ENCODE measurements at regions not wholly inside any gene's neighbourhood (a gene's known extent, or its start where the extent isn't known, plus 50 kb on each side); places are given as distances from the start of the nearest gene placed in this dataset.

DNA sequence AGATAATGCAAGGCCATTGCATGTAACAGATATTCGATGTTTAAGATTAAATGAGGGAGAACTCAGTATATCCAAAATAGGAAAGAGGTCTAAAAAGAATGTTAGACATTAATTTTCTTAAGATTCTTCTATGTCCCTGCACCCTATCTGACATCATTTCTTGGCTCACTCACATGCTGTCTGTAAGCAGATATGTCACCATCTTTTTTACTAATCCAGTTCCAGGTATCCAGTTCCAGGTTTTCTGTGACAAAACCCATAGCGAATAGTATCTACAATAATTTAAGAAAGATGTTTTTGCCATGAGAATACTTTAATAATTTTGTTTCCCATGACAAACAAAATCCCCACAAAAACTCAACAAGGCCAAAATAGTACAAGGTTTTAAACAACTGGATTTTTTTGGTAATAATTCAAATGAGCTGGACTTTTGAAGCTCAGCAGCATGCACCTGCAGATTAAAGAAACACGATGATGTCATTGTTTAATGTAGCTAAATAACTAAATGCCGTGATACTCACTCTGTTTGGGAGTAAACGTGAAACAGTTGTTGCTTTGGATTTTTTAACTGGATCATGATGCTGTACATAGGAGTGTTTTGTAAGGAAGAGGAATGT, 867.6 kb downstream of the EPHA3 start:
- no peak for TF ChIP-seq TAF1 (IDR thresholded peaks at IDR 0.05; ENCODE audit: borderline replicate concordance, low read depth, low read length)
- DNase-seq (ENCODE audit: insufficient read length) = no peak
- no peak for FAIRE-seq

DNA sequence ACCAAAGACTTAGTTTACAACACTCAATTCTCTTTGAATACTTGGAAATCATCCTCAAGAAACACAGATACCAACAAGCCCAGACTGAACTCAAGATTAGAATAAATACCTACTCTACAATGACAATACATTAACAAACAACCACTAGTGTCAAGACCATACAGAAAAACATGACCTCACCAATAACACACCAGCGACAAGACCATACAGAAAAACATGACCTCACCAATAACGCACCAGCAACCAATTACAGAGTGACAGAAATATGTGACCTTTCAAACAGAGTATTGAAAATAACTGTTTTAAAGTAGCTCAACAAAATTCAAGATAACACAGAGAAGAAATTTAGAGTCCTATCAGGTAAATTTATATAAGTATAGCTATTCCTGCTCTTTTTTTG, 876.0 kb downstream of the EPHA3 start:
- DNase-seq (ENCODE audit: insufficient read length) (no peak), FAIRE-seq (no peak)
- TF ChIP-seq POLR2A (IDR thresholded peaks at IDR 0.05; ENCODE audit: low read depth, low read length) = no peak

DNA sequence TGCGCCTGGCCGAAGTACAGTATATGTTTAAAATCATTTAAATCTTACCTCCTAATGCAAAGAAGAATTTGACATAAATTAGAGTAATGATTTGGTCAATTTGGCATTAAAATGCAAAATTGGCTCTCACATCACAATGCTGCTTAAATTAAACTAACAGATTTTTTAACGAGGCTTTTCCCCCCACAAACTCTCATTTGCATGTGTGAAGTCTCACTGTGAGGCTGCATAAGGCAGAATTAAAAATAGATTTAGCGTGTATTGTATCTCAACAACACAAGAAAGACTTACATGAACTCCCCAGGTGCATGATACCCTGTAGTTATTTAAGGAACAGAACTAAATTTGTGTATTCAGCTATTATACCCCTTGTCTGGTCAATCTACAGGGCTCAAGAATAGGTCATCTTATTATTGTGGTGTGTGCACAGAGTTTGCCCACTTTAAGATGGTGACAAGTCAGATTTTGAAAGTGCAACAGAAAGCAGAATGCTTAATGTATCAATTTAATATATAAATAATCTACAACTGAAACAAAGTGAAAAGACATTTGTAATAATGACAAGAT, 897.9 kb downstream of the EPHA3 start:
- FAIRE-seq (no peak), DNase-seq (ENCODE audit: insufficient read length) (no peak)
- TF ChIP-seq POLR2AphosphoS5 (IDR thresholded peaks at IDR 0.05; ENCODE audit: low read depth, low read length) = no peak
- TF ChIP-seq POLR2A (IDR thresholded peaks at IDR 0.05; ENCODE audit: low read depth, low read length) = no peak
- no peak for TF ChIP-seq TAF1 (IDR thresholded peaks at IDR 0.05; ENCODE audit: borderline replicate concordance, low read depth, low read length)

DNA sequence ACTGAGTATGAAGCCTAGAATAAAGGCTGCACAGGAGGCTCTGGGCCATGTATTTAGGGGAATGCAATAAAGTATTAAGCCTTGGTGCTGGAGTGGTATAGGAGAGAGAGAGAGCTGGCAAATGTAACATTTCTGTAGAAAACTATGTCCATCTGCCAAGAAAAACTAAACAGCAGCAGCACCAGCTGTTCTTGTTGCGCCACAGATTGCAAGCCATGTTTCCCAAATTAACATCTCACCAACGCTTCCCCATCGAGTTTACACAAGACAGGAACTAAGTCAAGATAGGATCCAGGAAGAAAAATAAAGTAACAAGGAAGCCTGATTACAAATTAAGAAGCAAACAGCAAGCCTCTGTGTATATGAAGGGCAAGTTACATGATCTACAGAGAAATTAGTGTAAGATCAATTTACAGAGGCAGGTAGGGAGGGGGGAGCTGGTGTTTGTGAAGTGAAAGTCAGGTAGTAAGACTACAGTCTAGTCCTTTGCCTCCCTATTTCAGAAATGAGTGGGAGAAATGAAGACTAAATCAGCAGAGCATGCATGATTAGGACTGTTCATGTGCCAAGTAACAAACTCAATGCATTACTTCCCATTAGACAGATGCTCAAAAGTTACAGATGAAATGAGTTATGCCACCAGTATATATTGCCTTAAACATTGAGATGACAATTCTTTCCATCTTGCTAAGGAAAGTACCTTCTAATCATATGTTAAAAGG, 900.5 kb downstream of the EPHA3 start:
- no peak for DNase-seq (ENCODE audit: insufficient read length)
- no peak for TF ChIP-seq TAF1 (IDR thresholded peaks at IDR 0.05; ENCODE audit: borderline replicate concordance, low read depth, low read length)
- TF ChIP-seq POLR2AphosphoS5 (IDR thresholded peaks at IDR 0.05; ENCODE audit: low read depth, low read length) = no peak
- no peak for TF ChIP-seq POLR2A (IDR thresholded peaks at IDR 0.05; ENCODE audit: low read depth, low read length)
- FAIRE-seq = no peak

DNA sequence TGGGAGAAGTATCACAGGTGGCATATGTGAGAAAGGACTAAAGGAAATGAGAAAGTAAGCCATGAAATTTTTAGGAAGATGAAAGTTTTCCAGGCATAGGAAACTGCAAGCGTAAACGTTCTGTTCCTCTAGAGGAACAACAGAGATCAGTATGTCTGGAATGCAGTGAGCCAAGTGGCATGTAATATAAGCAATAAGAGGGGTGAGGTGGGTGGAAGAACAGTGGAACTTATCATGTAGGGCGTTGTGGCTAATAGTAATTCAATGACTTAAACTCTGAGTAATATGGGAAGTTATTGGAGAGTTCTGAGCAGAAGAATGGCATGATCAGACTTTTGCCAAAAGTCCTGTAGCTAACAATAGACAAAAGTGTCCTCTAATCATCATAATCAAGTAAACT, 902.9 kb downstream of the EPHA3 start:
- no peak for FAIRE-seq
- DNase-seq (ENCODE audit: insufficient read length) = no peak
- no peak for TF ChIP-seq TAF1 (IDR thresholded peaks at IDR 0.05; ENCODE audit: borderline replicate concordance, low read depth, low read length)
- no peak for TF ChIP-seq POLR2A (IDR thresholded peaks at IDR 0.05; ENCODE audit: low read depth, low read length)
- no peak for TF ChIP-seq POLR2AphosphoS5 (IDR thresholded peaks at IDR 0.05; ENCODE audit: low read depth, low read length)

DNA sequence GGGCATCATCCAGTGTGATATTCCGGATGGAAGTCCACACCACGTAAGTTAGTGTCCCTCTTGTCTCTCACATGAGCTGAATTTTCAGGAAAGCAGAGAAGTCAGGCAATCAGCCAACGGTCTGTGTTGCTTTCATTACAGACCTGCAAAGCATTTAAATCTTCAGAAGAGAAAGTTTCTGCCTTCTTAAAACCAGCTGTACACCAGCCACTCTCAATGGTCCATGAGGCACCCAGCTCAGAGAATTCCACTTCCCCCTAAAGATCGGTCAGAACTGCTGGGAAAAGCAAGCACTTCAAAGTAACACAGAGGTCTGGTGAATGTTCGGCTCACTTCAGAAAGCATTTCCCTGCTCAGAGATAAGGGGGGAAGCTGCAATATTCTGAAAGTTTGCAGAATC, 903.7 kb downstream of the EPHA3 start:
- TF ChIP-seq TAF1 (IDR thresholded peaks at IDR 0.05; ENCODE audit: borderline replicate concordance, low read depth, low read length) (no peak), POLR2AphosphoS5 (IDR thresholded peaks at IDR 0.05; ENCODE audit: low read depth, low read length) (no peak), POLR2A (IDR thresholded peaks at IDR 0.05; ENCODE audit: low read depth, low read length) (no peak)
- DNase-seq (ENCODE audit: insufficient read length) (no peak), FAIRE-seq (no peak)

DNA sequence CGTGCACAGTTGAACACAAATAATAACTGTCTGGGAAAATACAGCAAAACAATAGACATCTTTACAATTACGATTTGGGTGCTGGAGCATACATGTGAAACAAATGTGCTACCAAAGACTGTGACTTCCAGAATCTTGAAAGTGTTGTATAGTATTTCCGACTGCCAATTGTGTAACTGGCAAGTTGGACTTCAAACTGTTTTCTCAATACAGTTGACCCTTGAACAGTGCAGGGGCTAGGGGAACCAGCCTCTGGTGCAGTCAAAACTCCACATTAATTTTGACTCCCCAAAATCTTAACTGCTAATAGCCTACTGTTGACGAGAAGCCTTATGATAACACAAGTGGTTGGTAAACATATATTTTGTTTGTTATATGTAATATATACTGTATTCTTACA, 904.2 kb downstream of the EPHA3 start:
- no peak for DNase-seq (ENCODE audit: insufficient read length)
- no peak for FAIRE-seq
- TF ChIP-seq TAF1 (IDR thresholded peaks at IDR 0.05; ENCODE audit: borderline replicate concordance, low read depth, low read length) = no peak
- no peak for TF ChIP-seq POLR2A (IDR thresholded peaks at IDR 0.05; ENCODE audit: low read depth, low read length)
- TF ChIP-seq POLR2AphosphoS5 (IDR thresholded peaks at IDR 0.05; ENCODE audit: low read depth, low read length) = no peak

DNA sequence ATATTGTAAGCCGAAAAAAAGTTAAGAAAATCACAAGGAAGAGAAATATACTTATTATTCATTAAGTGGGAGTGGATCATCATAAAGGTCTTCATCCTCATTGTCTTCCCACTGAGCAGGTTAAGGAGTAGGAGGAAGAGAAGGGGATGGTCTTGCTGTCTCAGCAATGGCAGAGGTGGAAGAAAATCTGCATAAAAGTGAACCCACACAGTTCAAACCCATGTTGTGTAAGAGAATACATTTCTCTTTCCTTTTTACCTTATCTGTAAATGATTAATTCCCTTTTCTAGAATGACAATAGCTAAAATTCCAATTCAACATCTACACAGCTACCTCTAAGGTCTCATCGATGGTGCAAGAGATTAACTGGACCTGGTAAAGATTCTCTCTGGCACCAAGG, 904.6 kb downstream of the EPHA3 start:
- TF ChIP-seq POLR2A (IDR thresholded peaks at IDR 0.05; ENCODE audit: low read depth, low read length) (no peak), TAF1 (IDR thresholded peaks at IDR 0.05; ENCODE audit: borderline replicate concordance, low read depth, low read length) (no peak), POLR2AphosphoS5 (IDR thresholded peaks at IDR 0.05; ENCODE audit: low read depth, low read length) (no peak)
- DNase-seq (ENCODE audit: insufficient read length) (no peak), FAIRE-seq (no peak)

DNA sequence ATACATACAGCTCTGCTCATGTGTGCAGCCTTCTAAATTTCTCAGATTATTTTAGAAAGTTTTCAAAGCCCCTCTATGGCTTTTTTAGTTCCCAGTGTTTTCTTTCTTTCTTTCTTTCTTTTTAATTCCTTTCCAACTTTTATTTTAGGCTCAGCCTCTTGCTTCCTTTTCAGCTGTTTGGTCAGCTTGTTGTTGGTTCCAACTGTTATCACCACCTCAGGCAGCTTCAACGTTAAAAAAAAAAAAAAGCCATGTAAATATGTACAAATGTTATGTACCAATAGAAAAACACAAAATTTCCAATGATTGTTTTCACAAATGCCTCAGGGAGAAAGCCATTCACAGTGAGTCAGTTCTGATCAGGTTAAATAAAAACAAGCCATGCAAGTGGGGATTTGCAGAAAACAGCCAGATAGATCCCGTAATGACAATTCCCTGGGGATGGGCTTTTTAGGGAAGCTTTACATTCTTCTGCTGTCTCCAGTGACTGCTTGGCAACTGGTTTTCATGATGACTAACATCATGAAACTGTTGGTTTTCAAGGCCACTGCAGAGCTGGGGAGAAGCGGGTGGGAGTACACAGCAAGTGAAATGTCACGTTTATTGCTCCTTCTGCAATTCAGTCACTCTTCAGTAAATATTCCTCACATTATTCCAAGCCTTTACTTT, 908.4 kb downstream of the EPHA3 start:
- FAIRE-seq = no peak
- DNase-seq (ENCODE audit: insufficient read length) = no peak
- no peak for TF ChIP-seq POLR2AphosphoS5 (IDR thresholded peaks at IDR 0.05; ENCODE audit: low read depth, low read length)
- no peak for TF ChIP-seq TAF1 (IDR thresholded peaks at IDR 0.05; ENCODE audit: borderline replicate concordance, low read depth, low read length)
- TF ChIP-seq POLR2A (IDR thresholded peaks at IDR 0.05; ENCODE audit: low read depth, low read length) = no peak

DNA sequence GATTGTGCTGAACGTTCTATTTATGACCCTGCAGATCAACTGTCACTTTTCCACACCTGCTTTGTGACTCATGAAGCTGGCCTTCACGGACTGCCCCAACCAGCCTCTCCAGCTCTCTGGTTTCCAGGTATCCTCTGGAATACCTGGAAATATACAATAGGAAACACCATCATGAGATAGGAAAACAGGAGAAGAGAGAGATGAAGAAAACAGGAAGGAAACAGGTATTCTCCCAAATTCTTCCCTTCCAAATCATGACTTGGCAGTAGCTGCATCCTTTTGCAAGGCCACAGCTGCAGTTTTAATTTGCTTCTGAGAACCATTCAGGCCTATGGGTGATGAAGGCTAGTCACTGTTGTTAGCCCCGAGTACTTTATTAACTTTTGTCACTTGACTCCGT, 909.1 kb downstream of the EPHA3 start:
- no peak for FAIRE-seq
- DNase-seq (ENCODE audit: insufficient read length) = no peak
- TF ChIP-seq POLR2AphosphoS5 (IDR thresholded peaks at IDR 0.05; ENCODE audit: low read depth, low read length) = no peak
- TF ChIP-seq TAF1 (IDR thresholded peaks at IDR 0.05; ENCODE audit: borderline replicate concordance, low read depth, low read length) = no peak
- TF ChIP-seq POLR2A (IDR thresholded peaks at IDR 0.05; ENCODE audit: low read depth, low read length) = no peak

DNA sequence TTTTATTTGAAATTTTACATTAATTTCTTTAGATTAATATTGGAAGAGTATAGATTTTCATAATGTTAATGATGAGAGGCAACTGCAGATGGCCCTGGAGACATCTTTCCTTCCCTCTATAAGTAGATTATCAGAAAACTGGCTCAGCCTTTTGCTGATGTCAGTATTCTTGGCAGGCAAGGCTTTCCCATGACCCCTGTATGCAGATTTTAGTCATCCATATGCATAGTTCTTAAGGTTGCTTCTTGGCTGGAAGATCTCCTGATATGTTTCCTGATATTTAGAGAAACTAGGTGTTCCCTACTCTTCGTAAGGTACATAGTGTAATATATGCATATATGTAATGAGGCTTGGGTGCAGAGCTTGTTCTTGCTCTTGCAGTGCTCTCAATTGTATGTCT, 911.4 kb downstream of the EPHA3 start:
- DNase-seq (ENCODE audit: insufficient read length) (no peak), FAIRE-seq (no peak)
- TF ChIP-seq TAF1 (IDR thresholded peaks at IDR 0.05; ENCODE audit: borderline replicate concordance, low read depth, low read length) (no peak), POLR2A (IDR thresholded peaks at IDR 0.05; ENCODE audit: low read depth, low read length) (no peak), POLR2AphosphoS5 (IDR thresholded peaks at IDR 0.05; ENCODE audit: low read depth, low read length) (no peak)

DNA sequence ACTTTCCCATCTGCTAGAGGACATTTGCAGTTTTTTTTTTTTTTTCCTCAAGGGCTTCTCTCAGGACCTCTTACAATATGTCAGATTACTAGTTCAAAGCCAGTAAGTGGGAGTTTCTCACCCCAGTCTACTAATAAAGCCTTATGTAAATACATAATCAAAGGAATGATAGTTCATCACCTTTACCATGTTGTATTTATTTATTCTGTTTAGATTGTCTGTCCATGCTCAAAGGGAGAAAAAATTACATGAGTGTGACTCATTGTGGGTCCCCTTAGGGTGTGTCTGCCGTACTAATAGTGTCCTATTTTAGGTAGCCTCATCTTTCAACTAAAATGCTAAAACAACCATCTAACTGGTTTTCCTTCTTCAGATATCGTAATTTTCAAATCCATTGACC, 917.6 kb downstream of the EPHA3 start:
- FAIRE-seq (no peak), DNase-seq (ENCODE audit: insufficient read length) (no peak)
- TF ChIP-seq POLR2AphosphoS5 (IDR thresholded peaks at IDR 0.05; ENCODE audit: low read depth, low read length) = no peak
- no peak for TF ChIP-seq POLR2A (IDR thresholded peaks at IDR 0.05; ENCODE audit: low read depth, low read length)
- no peak for TF ChIP-seq TAF1 (IDR thresholded peaks at IDR 0.05; ENCODE audit: borderline replicate concordance, low read depth, low read length)

All from GM12892 (cell line).